ENCODE measurements at regions not wholly inside any gene's neighbourhood (a gene's known extent, or its start where the extent isn't known, plus 50 kb on each side); places are given as distances from the start of the nearest gene placed in this dataset.

GRCh38 chr5:85602843-85603242 lies 1014.9 kb upstream of the COX7C start:
- H3K36me3 ChIP-seq: no peaks in the 10 kb centered on the region
- 80 to 93% methylated on average over 1 of the region's 1 CpG for WGBS, 2 donors (ENCODE audit: low coverage in 1 of 2)
- TF ChIP-seq, protein P1, sequence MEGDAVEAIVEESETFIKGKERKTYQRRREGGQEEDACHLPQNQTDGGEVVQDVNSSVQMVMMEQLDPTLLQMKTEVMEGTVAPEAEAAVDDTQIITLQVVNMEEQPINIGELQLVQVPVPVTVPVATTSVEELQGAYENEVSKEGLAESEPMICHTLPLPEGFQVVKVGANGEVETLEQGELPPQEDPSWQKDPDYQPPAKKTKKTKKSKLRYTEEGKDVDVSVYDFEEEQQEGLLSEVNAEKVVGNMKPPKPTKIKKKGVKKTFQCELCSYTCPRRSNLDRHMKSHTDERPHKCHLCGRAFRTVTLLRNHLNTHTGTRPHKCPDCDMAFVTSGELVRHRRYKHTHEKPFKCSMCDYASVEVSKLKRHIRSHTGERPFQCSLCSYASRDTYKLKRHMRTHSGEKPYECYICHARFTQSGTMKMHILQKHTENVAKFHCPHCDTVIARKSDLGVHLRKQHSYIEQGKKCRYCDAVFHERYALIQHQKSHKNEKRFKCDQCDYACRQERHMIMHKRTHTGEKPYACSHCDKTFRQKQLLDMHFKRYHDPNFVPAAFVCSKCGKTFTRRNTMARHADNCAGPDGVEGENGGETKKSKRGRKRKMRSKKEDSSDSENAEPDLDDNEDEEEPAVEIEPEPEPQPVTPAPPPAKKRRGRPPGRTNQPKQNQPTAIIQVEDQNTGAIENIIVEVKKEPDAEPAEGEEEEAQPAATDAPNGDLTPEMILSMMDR (IDR thresholded peaks at IDR 0.05): no peak
- TF ChIP-seq POLR2AphosphoS5 (IDR thresholded peaks at IDR 0.05): no peak
- TF ChIP-seq EP300 (IDR thresholded peaks at IDR 0.05; ENCODE audit: low read depth): no peak
- TF ChIP-seq POLR2A (IDR thresholded peaks at IDR 0.05): no peak
- no peak overlapping the region for H3K27ac ChIP-seq
- no peaks in the 10 kb centered on the region for H3K9me3 ChIP-seq
- no peaks in the 10 kb centered on the region for H3K27me3 ChIP-seq
- in situ Hi-C loops (cut with MboI; ENCODE audit: low pct_ligation_motif_present in 1 of 4, low pct_unique_long_range_greater_than_20kb in 1 of 4, low sequenced_read_pairs in 3 of 4) (no loop called here), intact Hi-C loops (cut with DNase I; ENCODE audit: low total_unique reads) (no loop called here)
- no peaks in the 10 kb centered on the region for H3K4me1 ChIP-seq
- no peak overlapping the region for H3K4me3 ChIP-seq
- DNase-seq: no peak

- in situ Hi-C loops (cut with MboI; ENCODE audit: low pct_ligation_motif_present in 1 of 4, low pct_unique_long_range_greater_than_20kb in 1 of 4, low sequenced_read_pairs in 3 of 4): no loop called here
- Histone ChIP-seq H3K4me1 (no peaks in the 10 kb centered on the region), H3K9me3 (no peaks in the 10 kb centered on the region), H3K27ac (no peak overlapping the region), H3K36me3 (no peaks in the 10 kb centered on the region), H3K27me3 (no peaks in the 10 kb centered on the region), H3K4me3 (no peak overlapping the region)
- no peak for DNase-seq
- no peak for TF ChIP-seq POLR2A (IDR thresholded peaks at IDR 0.05)
- TF ChIP-seq EP300 (IDR thresholded peaks at IDR 0.05; ENCODE audit: low read depth): no peak
- TF ChIP-seq POLR2AphosphoS5 (IDR thresholded peaks at IDR 0.05): no peak
- TF ChIP-seq, protein P1 (IDR thresholded peaks at IDR 0.05): no peak
- WGBS, 2 donors (ENCODE audit: low coverage in 1 of 2): 47 to 100% methylated on average over 1 of the region's 1 CpG
- intact Hi-C loops (cut with DNase I; ENCODE audit: low total_unique reads): no loop called here
Observed at GRCh38 chr5:85604378-85604777, 1013.4 kb upstream of the COX7C start.

DNA sequence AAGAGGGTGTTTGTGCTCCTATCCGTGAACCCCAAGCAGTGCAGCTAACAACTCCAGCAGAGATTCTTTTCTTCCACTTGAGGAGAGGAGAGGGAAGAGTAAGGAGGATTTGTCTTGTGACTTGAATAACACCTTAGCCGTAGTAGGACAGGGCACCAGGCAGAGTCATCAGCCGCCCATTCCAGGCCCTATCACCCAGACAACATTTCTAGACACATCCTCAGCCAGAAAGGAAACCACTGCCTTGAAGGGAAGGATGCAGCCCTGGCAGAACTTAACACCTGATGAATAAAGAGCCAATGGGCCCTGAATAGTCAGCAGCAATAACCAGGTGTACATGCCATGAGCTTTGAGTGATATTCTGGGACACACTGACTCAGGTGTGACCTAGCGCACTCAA lies 1013.0 kb upstream of the COX7C start:
- intact Hi-C loops (cut with DNase I; ENCODE audit: low total_unique reads): no loop called here
- no peaks in the 10 kb centered on the region for H3K36me3 ChIP-seq
- no peaks in the 10 kb centered on the region for H3K4me1 ChIP-seq
- H3K27ac ChIP-seq: no peak overlapping the region
- no peaks in the 10 kb centered on the region for H3K27me3 ChIP-seq
- H3K4me3 ChIP-seq: no peak overlapping the region
- 87 to 100% methylated on average over 1 to 4 of the region's 4 CpGs for WGBS, 2 donors (ENCODE audit: low coverage in 1 of 2)
- no peak for DNase-seq
- TF ChIP-seq, protein P1 (IDR thresholded peaks at IDR 0.05): no peak
- TF ChIP-seq POLR2A (IDR thresholded peaks at IDR 0.05) (no peak), EP300 (IDR thresholded peaks at IDR 0.05; ENCODE audit: low read depth) (no peak), POLR2AphosphoS5 (IDR thresholded peaks at IDR 0.05) (no peak)
- H3K9me3 ChIP-seq: no peaks in the 10 kb centered on the region
- in situ Hi-C loops (cut with MboI; ENCODE audit: low pct_ligation_motif_present in 1 of 4, low pct_unique_long_range_greater_than_20kb in 1 of 4, low sequenced_read_pairs in 3 of 4): no loop called here

GRCh38 chr5:85605381-85605780 lies 1012.4 kb upstream of the COX7C start:
- Histone ChIP-seq H3K9me3 (no peaks in the 10 kb centered on the region), H3K27ac (no peak overlapping the region), H3K36me3 (no peaks in the 10 kb centered on the region), H3K27me3 (no peaks in the 10 kb centered on the region), H3K4me1 (no peaks in the 10 kb centered on the region), H3K4me3 (no peak overlapping the region)
- intact Hi-C loops (cut with DNase I; ENCODE audit: low total_unique reads) (no loop called here), in situ Hi-C loops (cut with MboI; ENCODE audit: low pct_ligation_motif_present in 1 of 4, low pct_unique_long_range_greater_than_20kb in 1 of 4, low sequenced_read_pairs in 3 of 4) (no loop called here)
- DNase-seq: no peak
- TF ChIP-seq EP300 (IDR thresholded peaks at IDR 0.05; ENCODE audit: low read depth): no peak
- no peak for TF ChIP-seq POLR2A (IDR thresholded peaks at IDR 0.05)
- no peak for TF ChIP-seq POLR2AphosphoS5 (IDR thresholded peaks at IDR 0.05)
- TF ChIP-seq, protein P1 (IDR thresholded peaks at IDR 0.05): no peak

Data from transverse colon (tissue), 4 donors.